Astrocyte (in vitro differentiated cells and primary cell): ENCODE measurements at regions not wholly inside any gene's neighbourhood (a gene's known extent, or its start where the extent isn't known, plus 50 kb on each side); places are given as distances from the start of the nearest gene placed in this dataset.

Source experiments
- DNase-seq: peaks from one replicate; pipeline ENCODE4 v3.0.0-alpha.2; 2010; ENCODE audit warnings: low read depth
- FAIRE-seq: peaks from 2 replicates; lab custom pipeline; 2011; peaks lifted over from hg19 to GRCh38; lab: Jason Lieb, UNC
- H2AFZ ChIP-seq: 2 replicates; pipeline ENCODE4 v1.6.0; 2012; ENCODE audit warnings: low read depth, low read length, inconsistent platforms
- H3K27ac ChIP-seq: 2 replicates; pipeline ENCODE4 v1.5.1; 2011; ENCODE audit warnings: low read depth, low read length, inconsistent platforms
- H3K27me3 ChIP-seq: 2 replicates; pipeline ENCODE4 v1.6.0; 2011; ENCODE audit warnings: low read length, inconsistent platforms; ENCODE audit not compliant: insufficient read depth
- H3K36me3 ChIP-seq: 2 replicates; pipeline ENCODE4 v1.5.1; 2011; ENCODE audit warnings: low read length, inconsistent platforms; ENCODE audit not compliant: insufficient read depth
- H3K4me1 ChIP-seq: 2 replicates; pipeline ENCODE4 v1.5.1; 2011; ENCODE audit warnings: low read length, inconsistent platforms; ENCODE audit not compliant: insufficient read depth
- H3K4me2 ChIP-seq: 2 replicates; pipeline ENCODE4 v1.6.0; 2012; ENCODE audit warnings: low read length, inconsistent platforms
- H3K4me3 ChIP-seq: 2 replicates; pipeline ENCODE4 v1.5.1; 2011; ENCODE audit warnings: low read depth, mild to moderate bottlenecking, low read length, inconsistent platforms; ENCODE audit not compliant: insufficient read depth
- H3K79me2 ChIP-seq: 2 replicates; pipeline ENCODE4 v1.6.0; 2012; ENCODE audit warnings: mild to moderate bottlenecking, low read length, inconsistent platforms; ENCODE audit not compliant: insufficient read depth
- H3K9ac ChIP-seq: 2 replicates; pipeline ENCODE4 v1.6.0; 2012; ENCODE audit warnings: mild to moderate bottlenecking, low read length, inconsistent platforms
- H3K9me3 ChIP-seq: 2 replicates; pipeline ENCODE4 v1.5.1; 2012; ENCODE audit warnings: low read depth, mild to moderate bottlenecking, low read length, inconsistent platforms; ENCODE audit not compliant: insufficient read depth
- H4K20me1 ChIP-seq: 2 replicates; pipeline ENCODE4 v1.6.0; 2012; ENCODE audit warnings: low read length, inconsistent platforms; ENCODE audit not compliant: insufficient read depth
- H3K27ac Mint-ChIP-seq: one replicate; pipeline ENCODE4 v1.8.0; 2021; ENCODE audit warnings: mild to moderate bottlenecking, mixed read lengths; ENCODE audit not compliant: unreplicated experiment
- H3K27me3 Mint-ChIP-seq: one replicate; pipeline ENCODE4 v1.8.0; 2021; ENCODE audit warnings: low read depth, mixed read lengths; ENCODE audit not compliant: unreplicated experiment
- H3K36me3 Mint-ChIP-seq: one replicate; pipeline ENCODE4 v1.8.0; 2021; ENCODE audit warnings: low read depth, mixed read lengths; ENCODE audit not compliant: unreplicated experiment
- H3K4me1 Mint-ChIP-seq: one replicate; pipeline ENCODE4 v1.8.0; 2021; ENCODE audit warnings: low read depth, mixed read lengths; ENCODE audit not compliant: unreplicated experiment
- H3K4me3 Mint-ChIP-seq: one replicate; pipeline ENCODE4 v1.8.0; 2021; ENCODE audit warnings: mild to moderate bottlenecking, moderate library complexity, mixed read lengths; ENCODE audit not compliant: unreplicated experiment
- H3K9me3 Mint-ChIP-seq: one replicate; pipeline ENCODE4 v1.8.0; 2021; ENCODE audit warnings: mild to moderate bottlenecking, mixed read lengths; ENCODE audit not compliant: unreplicated experiment
- CTCF ChIP-seq: IDR thresholded peaks from 2 replicates; pipeline ENCODE4 v1.5.1; 2011; ENCODE audit warnings: low read depth, mild to moderate bottlenecking, inconsistent platforms, low read length, moderate library complexity; ENCODE audit not compliant: insufficient read depth
- EZH2 ChIP-seq: IDR thresholded peaks from 2 replicates; pipeline ENCODE4 v1.6.1; 2012; ENCODE audit warnings: mild to moderate bottlenecking, low read length, inconsistent platforms; ENCODE audit not compliant: insufficient read depth

GRCh38 chr17:12591021-12591735 is 74.5 kb upstream of the MYOCD start:
- Mint-ChIP-seq H3K27me3 (no peaks in the 10 kb centered on the region), H3K4me1 (no peaks in the 10 kb centered on the region), H3K4me3 (no peak overlapping the region), H3K27ac (no peak overlapping the region), H3K36me3 (no peaks in the 10 kb centered on the region), H3K9me3 (no peaks in the 10 kb centered on the region)
- Histone ChIP-seq H3K4me1 (peaks cover 7% of the 10 kb centered on the region), H3K9ac (no peak overlapping the region), H3K27me3 (no peaks in the 10 kb centered on the region), H3K4me2 (peak overlapping the region; percentile 56), H3K36me3 (no peaks in the 10 kb centered on the region), H3K9me3 (no peaks in the 10 kb centered on the region), H4K20me1 (no peaks in the 10 kb centered on the region), H3K79me2 (no peaks in the 10 kb centered on the region), H3K4me3 (no peak overlapping the region), H3K27ac (no peak overlapping the region), H2AFZ (peak overlapping the region; percentile 20)
- no peak for FAIRE-seq
- TF ChIP-seq CTCF = no peak
- no peak for DNase-seq

DNA sequence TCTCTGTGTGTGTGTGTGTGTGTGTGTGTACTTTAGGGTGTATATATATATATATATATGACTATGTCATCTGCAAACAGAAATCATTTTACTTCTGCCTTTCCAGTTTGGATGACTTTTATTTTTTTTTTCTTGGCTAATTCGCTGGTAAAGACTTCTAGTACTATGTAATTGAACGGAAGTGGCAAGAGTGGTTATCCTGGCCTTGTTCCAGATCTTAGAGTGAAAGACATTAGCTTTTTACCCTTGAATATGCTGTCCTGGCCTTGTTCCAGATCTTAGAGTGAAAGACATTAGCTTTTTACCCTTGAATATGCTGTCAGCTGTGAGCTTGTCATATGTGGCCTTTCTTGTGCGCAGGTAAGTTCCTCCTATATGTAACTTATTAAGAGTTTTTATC is 72.7 kb upstream of the MYOCD start:
- Mint-ChIP-seq H3K4me1 (no peaks in the 10 kb centered on the region), H3K4me3 (no peak overlapping the region), H3K9me3 (no peaks in the 10 kb centered on the region), H3K27me3 (no peaks in the 10 kb centered on the region), H3K36me3 (no peaks in the 10 kb centered on the region), H3K27ac (peak overlapping the region; percentile 15)
- H3K27ac ChIP-seq = no peak overlapping the region
- H4K20me1 ChIP-seq = no peaks in the 10 kb centered on the region
- FAIRE-seq = no peak
- no peak for TF ChIP-seq EZH2
- no peak for TF ChIP-seq CTCF
- no peak overlapping the region for H3K9ac ChIP-seq
- peaks cover 7% of the 10 kb centered on the region for H3K4me1 ChIP-seq
- H3K9me3 ChIP-seq = no peaks in the 10 kb centered on the region
- DNase-seq = no peak
- no peak overlapping the region for H2AFZ ChIP-seq
- H3K4me3 ChIP-seq = no peak overlapping the region
- H3K27me3 ChIP-seq = no peaks in the 10 kb centered on the region
- no peaks in the 10 kb centered on the region for H3K36me3 ChIP-seq
- H3K79me2 ChIP-seq = no peaks in the 10 kb centered on the region
- H3K4me2 ChIP-seq = no peak overlapping the region

DNA sequence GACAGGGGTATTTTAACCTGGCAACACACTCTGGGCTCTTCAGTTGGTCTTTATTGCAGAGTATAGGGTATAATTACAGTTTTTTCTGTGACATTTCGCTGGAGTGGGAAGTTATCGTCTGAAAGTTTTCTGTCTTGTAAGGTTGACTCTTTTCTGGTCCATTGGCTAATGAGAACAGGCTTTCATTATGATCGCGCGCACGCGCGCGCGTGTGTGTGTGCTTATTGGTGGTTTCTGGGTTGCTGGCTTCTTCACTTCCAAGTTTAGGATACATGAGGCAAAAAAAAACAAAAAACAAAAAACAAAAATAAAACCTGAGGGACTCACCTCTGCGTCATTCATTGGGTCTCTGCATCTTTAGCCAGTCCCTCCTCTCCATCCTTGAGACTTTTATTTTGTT is 68.7 kb upstream of the MYOCD start:
- no peaks in the 10 kb centered on the region for H3K27me3 ChIP-seq
- H3K36me3 ChIP-seq = no peaks in the 10 kb centered on the region
- H3K4me2 ChIP-seq = no peak overlapping the region
- H3K27ac Mint-ChIP-seq = no peak overlapping the region
- H3K36me3 Mint-ChIP-seq = no peaks in the 10 kb centered on the region
- H3K4me1 ChIP-seq = no peaks in the 10 kb centered on the region
- no peaks in the 10 kb centered on the region for H3K9me3 ChIP-seq
- no peak overlapping the region for H3K27ac ChIP-seq
- no peak overlapping the region for H3K9ac ChIP-seq
- DNase-seq (no peak), FAIRE-seq (no peak)
- H3K4me3 ChIP-seq = no peak overlapping the region
- no peak for TF ChIP-seq CTCF
- TF ChIP-seq EZH2 = no peak
- H3K9me3 Mint-ChIP-seq = no peaks in the 10 kb centered on the region
- H3K4me1 Mint-ChIP-seq = peaks cover 7% of the 10 kb centered on the region
- H4K20me1 ChIP-seq = no peaks in the 10 kb centered on the region
- H2AFZ ChIP-seq = no peak overlapping the region
- H3K27me3 Mint-ChIP-seq = no peaks in the 10 kb centered on the region
- no peaks in the 10 kb centered on the region for H3K79me2 ChIP-seq
- H3K4me3 Mint-ChIP-seq = no peak overlapping the region
